ENCODE measurements at regions not wholly inside any gene's neighbourhood (a gene's known extent, or its start where the extent isn't known, plus 50 kb on each side); places are given as distances from the start of the nearest gene placed in this dataset.

DNA sequence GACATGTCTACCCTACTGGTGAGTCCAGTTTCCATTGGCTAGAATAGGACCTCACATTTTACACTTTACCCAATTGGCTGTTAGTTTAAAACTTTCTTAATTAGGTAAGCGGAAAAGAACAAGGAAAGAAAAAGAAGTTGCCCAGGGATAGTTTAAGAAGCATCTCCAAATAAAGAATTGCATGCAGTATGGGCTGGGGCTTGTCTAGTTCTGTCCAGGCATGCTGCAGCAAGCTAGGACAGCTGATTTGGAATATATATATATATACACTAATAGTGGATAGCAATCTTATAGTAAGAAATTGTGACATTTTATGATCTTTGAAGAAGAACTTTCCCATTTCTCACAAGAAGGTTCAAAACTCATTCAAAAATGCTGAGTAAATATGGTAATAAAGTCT, 90.0 kb upstream of the ERBB4 start:
- Mint-ChIP-seq H3K4me3 (no peak overlapping the region), H3K36me3 (ENCODE audit: low read depth) (no peaks in the 10 kb centered on the region), H3K27ac (no peak overlapping the region), H3K4me1 (no peaks in the 10 kb centered on the region), H3K27me3 (no peaks in the 10 kb centered on the region)
- no peak for DNase-seq
- no peaks in the 10 kb centered on the region for H3K9me3 ChIP-seq (ENCODE audit: control insufficient read depth, low read length, poor library complexity, severe bottlenecking)
- ATAC-seq: no peak

DNA sequence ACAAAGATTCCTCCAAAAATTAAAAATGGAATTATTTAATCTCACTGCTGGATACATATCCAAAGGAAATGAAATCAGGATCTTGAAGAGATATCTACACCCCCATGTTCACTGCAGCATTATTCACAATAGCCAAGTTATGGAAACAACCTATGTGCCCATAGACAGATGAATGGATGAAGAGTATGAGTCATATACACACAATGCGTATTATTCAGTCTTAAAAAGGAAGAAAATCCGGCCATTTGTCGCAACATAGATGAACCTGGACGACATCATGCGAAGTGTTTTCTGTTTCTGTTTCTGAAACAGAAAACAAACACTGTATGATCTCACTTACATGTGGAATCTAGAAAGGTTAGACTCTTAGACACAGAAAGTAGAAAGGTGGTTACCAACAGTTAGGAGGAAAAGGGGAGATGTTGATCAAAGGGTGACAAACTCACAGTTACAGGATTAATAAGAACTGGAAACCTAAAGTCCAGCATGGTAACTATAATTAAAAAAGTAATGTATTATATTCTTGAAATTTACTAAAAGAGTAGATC, 87.8 kb upstream of the ERBB4 start:
- Mint-ChIP-seq H3K27me3 (no peaks in the 10 kb centered on the region), H3K4me3 (no peak overlapping the region), H3K36me3 (ENCODE audit: low read depth) (no peaks in the 10 kb centered on the region), H3K27ac (no peak overlapping the region), H3K4me1 (no peaks in the 10 kb centered on the region)
- H3K9me3 ChIP-seq (ENCODE audit: control insufficient read depth, low read length, poor library complexity, severe bottlenecking): no peaks in the 10 kb centered on the region
- no peak for ATAC-seq
- DNase-seq: no peak

DNA sequence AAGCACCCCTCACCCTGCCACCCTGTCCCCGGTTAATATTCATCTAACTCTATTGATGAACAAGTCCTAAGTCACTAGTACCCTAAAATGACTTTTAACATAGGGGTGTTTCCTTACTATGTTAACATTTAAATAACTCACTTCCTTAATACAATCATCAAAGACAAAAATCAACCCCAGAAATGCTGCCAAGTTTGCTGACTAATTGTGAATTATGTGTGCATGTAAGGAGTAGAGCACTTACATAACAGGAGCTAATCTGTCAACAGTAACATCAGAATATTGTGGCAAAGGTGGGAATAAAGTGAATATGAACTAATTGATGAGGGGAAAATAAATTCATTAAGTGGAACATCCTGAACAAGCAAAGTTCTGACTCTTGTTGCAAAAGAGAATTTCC, 81.4 kb upstream of the ERBB4 start:
- no peak for DNase-seq
- ATAC-seq: no peak
- no peak overlapping the region for H3K27ac Mint-ChIP-seq
- H3K36me3 Mint-ChIP-seq (ENCODE audit: low read depth): no peaks in the 10 kb centered on the region
- H3K4me3 Mint-ChIP-seq: no peak overlapping the region
- no peaks in the 10 kb centered on the region for H3K27me3 Mint-ChIP-seq
- H3K9me3 ChIP-seq (ENCODE audit: control insufficient read depth, low read length, poor library complexity, severe bottlenecking): no peaks in the 10 kb centered on the region
- H3K4me1 Mint-ChIP-seq: no peaks in the 10 kb centered on the region

DNA sequence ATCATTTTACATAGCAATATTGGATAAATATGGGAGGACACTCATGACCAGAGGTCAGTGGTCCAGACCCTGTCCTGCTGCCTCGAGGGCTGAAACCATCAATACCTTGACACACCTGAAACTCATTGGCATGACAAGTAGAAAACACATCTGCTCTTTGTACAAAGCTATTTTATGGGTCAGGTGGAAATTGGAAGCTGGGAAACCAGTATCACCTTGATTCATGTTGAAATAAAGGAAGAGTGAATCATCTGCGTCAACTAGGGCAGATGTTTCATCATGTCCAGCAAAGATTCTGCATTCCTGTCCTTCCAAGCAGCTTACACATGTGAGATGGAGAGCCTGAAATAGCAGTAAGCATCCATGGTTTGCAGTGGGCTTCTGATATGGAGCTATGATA, 80.0 kb upstream of the ERBB4 start:
- H3K9me3 ChIP-seq (ENCODE audit: control insufficient read depth, low read length, poor library complexity, severe bottlenecking): no peaks in the 10 kb centered on the region
- DNase-seq (no peak), ATAC-seq (no peak)
- H3K36me3 Mint-ChIP-seq (ENCODE audit: low read depth): no peaks in the 10 kb centered on the region
- no peaks in the 10 kb centered on the region for H3K4me1 Mint-ChIP-seq
- H3K27me3 Mint-ChIP-seq: no peaks in the 10 kb centered on the region
- H3K27ac Mint-ChIP-seq: no peak overlapping the region
- no peak overlapping the region for H3K4me3 Mint-ChIP-seq

DNA sequence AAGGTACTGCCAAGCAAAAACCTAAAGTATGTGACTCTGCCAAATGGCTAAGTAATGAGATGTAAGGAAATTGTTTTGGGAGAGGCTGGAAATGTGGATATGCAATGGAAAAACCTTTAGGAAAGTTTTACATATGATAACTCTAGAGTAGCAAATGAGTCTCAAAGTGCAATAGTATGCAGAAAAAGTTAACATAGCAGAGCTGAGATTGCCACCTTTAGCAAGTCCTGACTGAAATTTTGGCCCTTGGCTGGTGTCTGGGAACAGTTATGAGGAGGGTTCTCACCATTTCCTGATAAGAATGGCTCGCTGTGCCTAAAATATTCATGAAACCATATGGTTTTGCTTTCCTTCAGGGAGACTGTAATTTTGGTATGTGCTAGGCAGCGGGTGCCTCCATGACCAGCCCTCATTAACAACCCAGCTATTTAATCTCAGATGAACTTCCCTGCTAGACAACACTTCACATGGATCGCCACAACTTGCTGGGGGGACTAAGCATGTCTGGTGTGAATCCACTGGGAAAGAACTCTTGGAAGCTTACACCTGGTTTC, 72.3 kb upstream of the ERBB4 start:
- H3K9me3 ChIP-seq (ENCODE audit: control insufficient read depth, low read length, poor library complexity, severe bottlenecking): no peaks in the 10 kb centered on the region

DNA sequence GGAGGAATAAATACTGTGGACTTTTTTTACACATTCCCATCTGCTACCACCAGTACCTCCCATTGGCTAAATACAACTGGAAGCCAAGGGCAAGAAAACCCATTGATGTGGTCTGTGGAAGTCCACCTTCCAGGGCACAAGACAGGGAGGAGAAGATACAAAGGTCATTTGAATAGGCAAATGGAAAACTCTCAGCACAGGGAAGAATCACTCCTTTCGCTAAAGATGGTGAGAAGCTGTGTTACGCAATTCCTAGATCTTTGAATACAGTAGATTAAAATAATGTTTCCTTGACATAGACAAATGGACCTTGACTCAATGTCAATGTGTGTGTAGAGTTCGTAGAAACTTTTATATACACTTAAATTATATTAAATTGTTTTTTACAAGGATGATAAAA, 70.9 kb upstream of the ERBB4 start:
- no peak overlapping the region for H3K27ac Mint-ChIP-seq
- no peaks in the 10 kb centered on the region for H3K27me3 Mint-ChIP-seq
- DNase-seq: no peak
- ATAC-seq: no peak
- H3K36me3 Mint-ChIP-seq (ENCODE audit: low read depth): no peaks in the 10 kb centered on the region
- H3K4me1 Mint-ChIP-seq: no peaks in the 10 kb centered on the region
- no peak overlapping the region for H3K4me3 Mint-ChIP-seq
- H3K9me3 ChIP-seq (ENCODE audit: control insufficient read depth, low read length, poor library complexity, severe bottlenecking): no peaks in the 10 kb centered on the region

More for the DNA sequence above, 72.3 kb upstream of the ERBB4 start:
- H3K4me1 Mint-ChIP-seq: no peaks in the 10 kb centered on the region
- H3K4me3 Mint-ChIP-seq: no peak overlapping the region
- DNase-seq (no peak), ATAC-seq (no peak)
- H3K27ac Mint-ChIP-seq: no peak overlapping the region
- H3K27me3 Mint-ChIP-seq: no peaks in the 10 kb centered on the region
- no peaks in the 10 kb centered on the region for H3K36me3 Mint-ChIP-seq (ENCODE audit: low read depth)

DNA sequence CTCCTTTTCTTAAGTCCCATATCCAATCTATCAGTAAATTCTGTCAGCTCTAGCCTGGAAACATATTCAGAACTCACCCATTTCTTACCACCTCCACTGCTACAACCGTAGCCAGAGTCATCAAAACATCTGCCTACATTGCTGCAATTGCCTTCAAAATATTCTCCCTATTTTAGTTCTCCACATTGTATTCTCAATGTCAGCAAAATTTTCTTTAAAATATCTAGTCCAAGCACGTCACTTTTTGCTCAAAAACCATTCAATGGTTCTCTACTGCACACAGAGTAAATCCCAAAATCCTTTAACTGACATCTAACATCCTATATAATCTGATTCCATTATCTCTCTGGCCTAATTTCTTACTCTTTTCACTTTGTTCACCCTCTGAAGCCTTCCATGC, 68.5 kb upstream of the ERBB4 start:
- Mint-ChIP-seq H3K27me3 (no peaks in the 10 kb centered on the region), H3K27ac (no peak overlapping the region), H3K4me1 (no peaks in the 10 kb centered on the region), H3K36me3 (ENCODE audit: low read depth) (no peaks in the 10 kb centered on the region), H3K4me3 (no peak overlapping the region)
- no peak for DNase-seq
- no peaks in the 10 kb centered on the region for H3K9me3 ChIP-seq (ENCODE audit: control insufficient read depth, low read length, poor library complexity, severe bottlenecking)
- no peak for ATAC-seq

DNA sequence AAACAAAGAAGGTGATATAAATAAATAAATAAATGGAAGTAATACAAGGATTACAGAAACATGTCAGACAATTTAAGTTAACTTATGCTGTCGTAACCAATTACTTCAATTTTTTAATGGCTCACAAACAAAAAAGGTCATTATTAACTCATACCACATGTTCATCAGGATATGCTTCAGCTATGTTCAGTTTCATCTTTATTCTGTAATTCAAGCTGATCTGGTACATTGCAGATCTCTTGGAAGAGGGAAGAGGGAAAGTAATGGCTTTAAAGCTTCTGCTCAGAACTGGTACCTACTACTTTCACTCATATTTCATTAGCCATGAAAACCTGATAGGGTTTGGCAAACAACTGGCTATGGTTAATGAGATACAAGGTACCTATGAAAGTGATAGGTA, 67.6 kb upstream of the ERBB4 start:
- Mint-ChIP-seq H3K36me3 (ENCODE audit: low read depth) (no peaks in the 10 kb centered on the region), H3K4me1 (no peaks in the 10 kb centered on the region), H3K4me3 (no peak overlapping the region), H3K27me3 (no peaks in the 10 kb centered on the region), H3K27ac (no peak overlapping the region)
- no peak for ATAC-seq
- H3K9me3 ChIP-seq (ENCODE audit: control insufficient read depth, low read length, poor library complexity, severe bottlenecking): no peaks in the 10 kb centered on the region
- no peak for DNase-seq

DNA sequence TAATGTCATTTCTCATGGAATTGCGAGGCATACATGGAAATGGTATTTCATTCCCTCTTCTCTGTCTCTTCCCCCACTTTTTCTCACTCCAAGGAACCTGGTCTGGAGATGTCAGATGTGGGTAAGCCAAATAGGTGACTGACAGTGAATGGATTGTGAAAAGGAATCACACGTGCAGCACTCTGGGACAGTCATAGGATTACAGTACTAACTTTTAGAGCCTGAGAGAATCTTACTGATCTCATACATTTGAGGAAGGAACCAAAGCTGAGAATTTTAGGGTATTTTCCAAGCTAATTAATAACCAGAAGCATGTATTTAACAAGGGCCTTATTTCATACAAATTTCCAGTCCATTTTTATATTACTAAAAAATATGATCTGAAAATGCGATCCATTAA, 58.1 kb upstream of the ERBB4 start:
- no peak for ATAC-seq
- H3K4me1 Mint-ChIP-seq: no peaks in the 10 kb centered on the region
- no peaks in the 10 kb centered on the region for H3K27me3 Mint-ChIP-seq
- H3K4me3 Mint-ChIP-seq: no peak overlapping the region
- no peaks in the 10 kb centered on the region for H3K36me3 Mint-ChIP-seq (ENCODE audit: low read depth)
- H3K27ac Mint-ChIP-seq: no peak overlapping the region
- no peak for DNase-seq
- H3K9me3 ChIP-seq (ENCODE audit: control insufficient read depth, low read length, poor library complexity, severe bottlenecking): no peaks in the 10 kb centered on the region

DNA sequence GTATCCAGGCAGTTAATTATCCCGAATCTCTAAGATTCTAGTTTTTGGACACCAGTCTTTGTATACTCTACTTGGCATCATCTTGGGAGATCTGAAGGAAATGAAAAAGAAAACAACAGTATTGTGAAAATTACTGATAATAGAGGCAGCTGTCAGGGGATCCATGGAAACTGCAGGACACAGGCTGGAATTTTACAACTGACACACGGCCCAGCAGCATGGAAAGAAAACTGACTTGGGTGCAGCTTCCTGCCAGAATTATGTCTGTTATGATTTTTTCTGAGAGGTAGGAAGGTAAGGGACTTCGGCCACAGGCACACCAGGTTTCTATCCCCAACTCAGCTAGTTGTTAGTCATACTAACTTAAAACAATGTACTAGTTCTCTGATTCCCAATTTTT, 57.7 kb upstream of the ERBB4 start:
- Mint-ChIP-seq H3K36me3 (ENCODE audit: low read depth) (no peaks in the 10 kb centered on the region), H3K27me3 (no peaks in the 10 kb centered on the region), H3K4me3 (no peak overlapping the region), H3K4me1 (no peaks in the 10 kb centered on the region), H3K27ac (no peak overlapping the region)
- ATAC-seq: no peak
- DNase-seq: no peak
- H3K9me3 ChIP-seq (ENCODE audit: control insufficient read depth, low read length, poor library complexity, severe bottlenecking): no peaks in the 10 kb centered on the region

DNA sequence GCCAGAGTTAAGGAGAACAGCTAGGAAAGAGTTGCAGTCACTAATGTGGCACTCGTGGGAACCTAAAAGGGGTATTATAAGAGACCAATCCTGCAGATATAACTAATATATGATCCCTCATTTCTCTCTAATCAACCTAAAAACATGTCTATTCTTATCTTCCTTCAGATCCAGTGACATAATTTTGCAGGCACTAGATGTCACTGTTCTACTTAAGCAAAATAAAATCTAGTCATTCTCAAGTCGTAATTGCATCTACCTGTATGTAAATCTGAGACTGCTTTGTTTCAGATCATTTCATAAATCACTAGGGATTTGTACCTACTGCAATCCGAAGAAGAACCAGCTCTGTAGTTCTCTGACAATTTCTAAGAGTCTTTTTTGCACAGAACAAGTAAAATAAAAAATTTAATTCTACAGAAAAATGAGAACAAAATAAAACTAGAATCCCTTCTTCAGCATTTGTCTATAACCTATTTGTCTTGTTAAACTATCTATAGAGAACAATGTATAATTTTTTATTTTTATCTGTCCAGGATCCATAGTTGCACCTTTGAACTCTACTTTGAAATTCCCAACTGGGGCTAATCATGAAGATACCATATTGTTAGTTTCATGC, 56.5 kb upstream of the ERBB4 start:
- peaks cover 8% of the 10 kb centered on the region for H3K27me3 Mint-ChIP-seq
- no peak for DNase-seq
- no peak overlapping the region for H3K27ac Mint-ChIP-seq
- no peaks in the 10 kb centered on the region for H3K36me3 Mint-ChIP-seq (ENCODE audit: low read depth)
- no peaks in the 10 kb centered on the region for H3K4me1 Mint-ChIP-seq
- no peaks in the 10 kb centered on the region for H3K9me3 ChIP-seq (ENCODE audit: control insufficient read depth, low read length, poor library complexity, severe bottlenecking)
- ATAC-seq: no peak
- H3K4me3 Mint-ChIP-seq: no peak overlapping the region

DNA sequence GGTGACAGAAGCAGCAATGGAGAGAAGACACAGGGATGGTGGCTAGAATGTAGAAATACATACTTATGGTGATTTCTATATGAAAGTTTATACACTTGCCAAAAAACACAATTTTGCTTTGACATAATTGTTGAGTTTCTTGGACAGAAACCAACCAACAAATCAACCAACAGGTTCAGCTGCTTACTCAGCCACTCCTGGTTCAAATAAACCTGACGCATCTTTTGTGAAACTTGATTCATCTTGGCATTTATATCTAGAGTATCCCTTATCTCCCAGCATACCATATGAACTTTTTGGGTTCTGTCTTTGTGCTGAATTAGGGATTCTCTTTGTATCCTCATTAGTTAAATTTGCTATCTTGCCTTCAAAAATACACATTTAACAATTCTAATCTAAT, 54.1 kb upstream of the ERBB4 start:
- Mint-ChIP-seq H3K4me3 (no peak overlapping the region), H3K27ac (no peak overlapping the region), H3K27me3 (peaks cover 9% of the 10 kb centered on the region), H3K4me1 (no peaks in the 10 kb centered on the region), H3K36me3 (ENCODE audit: low read depth) (no peaks in the 10 kb centered on the region)
- no peaks in the 10 kb centered on the region for H3K9me3 ChIP-seq (ENCODE audit: control insufficient read depth, low read length, poor library complexity, severe bottlenecking)
- ATAC-seq (no peak), DNase-seq (no peak)
